ENCODE measurements at regions not wholly inside any gene's neighbourhood (a gene's known extent, or its start where the extent isn't known, plus 50 kb on each side); places are given as distances from the start of the nearest gene placed in this dataset.

DNA sequence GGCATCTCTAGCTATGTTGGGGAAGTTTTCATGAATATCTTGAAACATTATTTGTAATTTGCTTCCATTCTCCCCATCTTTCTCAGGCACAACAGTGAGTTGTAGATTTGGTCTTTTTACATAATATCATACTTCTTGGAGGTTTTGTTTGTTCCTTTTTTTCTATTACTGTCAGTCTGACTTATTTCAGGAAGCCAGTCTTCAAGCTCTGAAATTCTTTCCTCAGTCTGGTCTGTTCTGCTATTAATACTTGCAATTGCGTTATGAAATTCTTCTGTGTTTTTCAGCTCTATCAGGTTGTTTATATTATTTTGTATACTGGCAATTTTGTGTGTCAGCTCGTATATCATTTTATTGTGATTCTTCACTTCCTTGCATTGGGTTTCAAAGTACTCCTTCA lies 424.6 kb upstream of the PTBP2 start:
- no peak for DNase-seq (ENCODE audit: low spot score)

GRCh38 chr1:96306809-96307560 lies 414.6 kb upstream of the PTBP2 start:
- DNase-seq (ENCODE audit: low spot score), result no peak

GRCh38 chr1:96308314-96308713 lies 413.3 kb upstream of the PTBP2 start:
- DNase-seq (ENCODE audit: low spot score), result no peak

GRCh38 chr1:96309783-96310182 lies 411.8 kb upstream of the PTBP2 start:
- DNase-seq (ENCODE audit: low spot score), result no peak

DNA sequence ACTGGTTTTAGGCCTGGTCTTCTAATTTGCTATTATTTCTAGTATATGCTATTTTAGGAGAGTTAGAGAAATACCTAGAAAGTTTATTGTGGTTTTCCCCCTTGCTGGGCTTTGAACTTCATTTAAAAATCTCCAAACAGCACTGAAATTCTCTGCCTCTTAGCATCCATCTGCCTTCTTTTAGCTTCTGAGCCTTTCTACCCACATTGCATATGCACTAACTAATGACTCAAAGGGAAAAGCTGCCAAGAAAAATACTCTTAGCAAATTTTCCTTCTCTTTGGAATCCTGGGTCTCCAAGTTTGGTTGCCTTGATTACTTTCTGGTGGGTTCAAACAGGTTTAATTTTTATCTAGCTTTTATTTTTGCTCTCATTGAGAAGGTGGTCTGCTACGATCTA lies 408.4 kb upstream of the PTBP2 start:
- no peak for DNase-seq (ENCODE audit: low spot score)

DNA sequence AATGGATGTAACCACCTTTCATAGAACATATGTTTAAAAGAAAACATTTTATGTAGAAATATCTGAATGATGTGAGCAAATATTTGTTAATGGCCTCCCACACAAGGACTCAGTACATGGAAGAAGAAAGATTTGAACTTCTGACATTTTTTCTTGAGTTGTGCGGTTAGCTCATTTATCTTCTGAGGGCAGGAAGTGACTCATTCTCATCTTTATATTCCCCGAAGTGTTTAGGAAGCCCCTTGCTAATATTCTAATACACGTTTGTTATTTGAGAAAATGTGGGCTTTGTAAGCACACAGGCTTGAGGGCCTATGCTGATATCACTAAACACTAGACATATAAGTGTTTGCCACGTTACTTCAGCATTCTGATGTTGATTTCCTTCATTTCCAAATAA lies 392.5 kb upstream of the PTBP2 start:
- no peak for DNase-seq (ENCODE audit: low spot score)

DNA sequence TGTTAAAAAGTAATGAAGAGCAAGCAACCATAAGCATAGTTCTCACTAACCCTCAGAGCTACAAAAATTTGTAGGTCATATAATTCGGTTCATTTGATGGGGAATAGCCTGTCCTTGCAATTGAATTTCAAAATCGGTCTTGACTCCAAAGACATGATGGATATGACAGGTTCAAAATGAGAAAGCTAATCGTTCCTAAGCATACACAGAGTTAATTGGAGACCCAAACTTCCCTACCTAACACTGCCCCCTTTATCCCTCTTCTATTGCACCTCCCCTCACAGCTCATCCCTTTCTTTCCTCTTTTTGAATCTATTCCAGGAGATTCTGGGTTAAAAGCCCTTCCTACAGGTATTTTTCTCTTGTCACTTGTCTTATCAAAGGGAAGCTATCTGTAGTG lies 390.0 kb upstream of the PTBP2 start:
- no peak for DNase-seq (ENCODE audit: low spot score)

- DNase-seq (ENCODE audit: low spot score), result no peak
Measured at GRCh38 chr1:96333522-96334235, 387.9 kb upstream of the PTBP2 start.

- no peak for DNase-seq (ENCODE audit: low spot score)
Measured at GRCh38 chr1:96334236-96334557, 387.4 kb upstream of the PTBP2 start.

- DNase-seq (ENCODE audit: low spot score), result no peak
Measured at GRCh38 chr1:96338622-96339021, 383.0 kb upstream of the PTBP2 start.

GRCh38 chr1:96340686-96341085 lies 380.9 kb upstream of the PTBP2 start:
- DNase-seq (ENCODE audit: low spot score), result no peak

DNA sequence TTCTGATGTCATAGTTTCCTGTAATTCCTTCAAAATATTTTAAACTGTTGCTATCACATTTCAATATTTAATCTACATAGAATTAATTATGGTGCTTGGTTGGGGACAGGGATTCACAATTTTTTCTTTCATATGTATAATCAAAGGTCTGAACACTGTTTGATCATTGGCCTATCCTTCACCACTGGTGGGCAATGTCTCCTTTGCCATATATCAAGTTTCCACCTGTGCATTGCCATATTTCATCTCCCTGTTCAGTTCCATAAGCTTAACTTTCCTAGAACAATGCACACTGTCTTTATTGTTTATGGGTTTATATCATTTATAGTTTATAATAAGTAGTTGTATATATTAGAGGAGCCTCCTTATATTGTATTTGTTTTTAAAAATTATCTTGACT lies 374.9 kb upstream of the PTBP2 start:
- DNase-seq (ENCODE audit: low spot score), result no peak

DNA sequence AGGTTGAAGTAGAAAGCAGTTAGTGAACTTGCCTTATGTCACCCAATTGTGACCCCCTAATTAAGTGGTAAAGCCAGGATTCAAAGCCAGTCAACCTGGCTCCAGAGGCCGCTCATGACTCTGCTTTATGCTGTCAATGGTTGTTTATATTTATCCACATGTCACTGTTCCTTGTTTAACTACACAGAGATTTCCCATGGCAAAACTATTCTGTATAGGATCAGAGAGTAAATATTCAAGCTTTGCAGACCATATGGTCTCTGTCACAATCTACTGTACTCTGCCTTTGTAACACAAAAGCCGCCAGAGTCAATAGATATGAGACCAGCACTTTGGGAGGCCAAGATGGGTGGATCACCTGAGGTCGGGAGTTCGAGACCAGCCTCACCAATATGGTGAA lies 371.7 kb upstream of the PTBP2 start:
- DNase-seq (ENCODE audit: low spot score), result no peak

DNA sequence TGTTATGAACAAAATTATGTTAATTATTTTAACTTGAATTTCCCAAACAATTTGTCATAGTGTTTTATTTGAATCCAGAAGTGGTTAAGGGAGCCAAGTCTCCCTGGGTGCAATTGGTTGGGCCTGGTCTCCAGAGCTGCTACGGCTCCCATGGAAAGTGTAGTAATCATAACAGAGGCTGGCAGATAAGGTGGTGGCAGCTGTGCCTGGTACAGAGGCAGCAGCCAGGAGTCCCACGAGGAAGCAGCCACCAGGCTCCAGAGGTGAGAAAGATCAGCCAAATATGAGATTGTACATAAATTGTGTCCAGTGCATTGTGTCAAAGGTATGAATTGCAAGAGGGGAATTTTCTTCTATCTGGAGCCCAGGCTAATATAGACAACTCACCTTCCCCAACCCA lies 368.9 kb upstream of the PTBP2 start:
- no peak for DNase-seq (ENCODE audit: low spot score)

GRCh38 chr1:96355521-96355920 lies 366.1 kb upstream of the PTBP2 start:
- DNase-seq (ENCODE audit: low spot score), result no peak

- DNase-seq (ENCODE audit: low spot score), result no peak
Measured at GRCh38 chr1:96355961-96356360, 365.6 kb upstream of the PTBP2 start.

GRCh38 chr1:96357141-96357765 lies 364.3 kb upstream of the PTBP2 start:
- no peak for DNase-seq (ENCODE audit: low spot score)

DNA sequence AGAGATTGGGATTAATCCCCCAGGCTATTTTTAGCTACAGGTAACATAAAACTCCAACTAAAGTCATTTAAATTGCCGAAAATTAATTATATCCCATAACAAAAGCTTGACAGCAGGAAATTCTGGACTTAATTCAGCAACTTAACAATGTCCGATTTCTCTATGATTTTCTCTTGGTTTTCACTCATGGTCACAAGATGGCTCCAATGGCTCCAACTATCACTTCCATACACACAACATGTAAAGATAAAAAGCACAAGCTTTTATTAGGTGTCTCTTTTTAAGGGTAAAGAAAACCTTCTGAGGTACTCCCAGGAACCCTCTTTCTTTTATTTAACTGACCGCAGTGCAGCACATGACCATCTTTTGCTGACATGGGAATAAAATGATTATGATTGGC lies 363.5 kb upstream of the PTBP2 start:
- DNase-seq (ENCODE audit: low spot score), result no peak

DNA sequence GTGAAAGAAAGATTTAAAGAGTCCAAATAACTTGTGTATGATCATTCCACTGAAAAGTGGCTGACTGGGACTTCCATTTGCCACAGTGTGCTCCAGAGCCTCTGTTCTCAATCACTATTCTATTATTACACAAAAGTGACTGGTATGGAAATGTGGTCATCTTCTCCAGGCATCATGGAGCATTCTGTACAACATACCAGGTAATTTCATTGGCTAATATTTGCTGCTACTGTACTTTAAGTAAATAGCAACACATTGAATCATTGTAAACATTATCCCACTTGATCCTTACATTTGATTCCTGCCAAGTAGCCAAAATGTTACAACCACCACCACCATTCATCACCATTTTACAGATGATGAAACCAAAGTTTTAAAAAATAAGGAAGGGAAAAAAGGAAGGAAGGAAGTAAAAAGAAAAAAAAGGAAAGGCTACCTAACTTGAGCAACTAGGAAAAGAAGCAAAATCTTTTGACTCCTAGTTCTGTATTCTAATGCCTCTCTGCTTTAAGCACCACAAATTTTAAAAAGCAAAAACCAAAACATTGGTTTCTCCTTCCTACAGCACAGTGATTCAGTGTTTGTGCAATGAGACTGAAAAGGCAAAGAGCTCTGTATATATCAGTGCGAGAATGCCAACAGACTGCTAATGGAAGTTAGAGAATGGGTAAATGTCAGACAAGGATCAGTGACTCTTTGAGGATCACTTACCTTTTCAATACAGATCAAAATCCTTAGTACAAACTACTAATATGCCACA lies 361.4 kb upstream of the PTBP2 start:
- no peak for DNase-seq (ENCODE audit: low spot score)

DNA sequence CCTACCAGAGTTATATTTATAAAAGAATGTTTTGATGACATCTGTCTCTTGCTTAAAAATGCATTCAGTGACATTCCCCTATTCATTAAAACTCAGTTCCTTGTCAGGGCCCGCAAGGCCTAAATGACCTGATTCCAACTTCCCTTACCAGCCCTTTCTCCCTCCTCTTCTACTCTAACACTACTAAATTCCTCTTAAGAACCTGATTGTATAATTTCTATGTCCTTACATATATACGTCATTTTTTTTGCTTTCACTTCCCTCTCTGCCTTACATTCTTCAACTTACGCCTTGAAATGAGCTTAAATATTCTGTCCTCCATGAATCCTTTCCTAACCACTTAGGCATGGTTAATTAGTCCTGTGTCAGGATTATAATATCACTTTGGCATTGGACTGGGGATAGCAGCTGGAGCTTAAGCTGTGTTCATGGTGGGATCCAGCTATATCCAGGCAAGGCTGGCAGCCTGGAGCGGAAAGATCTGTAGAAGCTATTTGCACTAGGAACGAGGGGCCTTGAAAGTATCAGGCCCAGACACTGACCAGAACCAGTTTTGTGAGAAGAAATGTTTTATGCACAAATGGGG lies 360.2 kb upstream of the PTBP2 start:
- peak; percentile 73 for DNase-seq (ENCODE audit: low spot score)

DNA sequence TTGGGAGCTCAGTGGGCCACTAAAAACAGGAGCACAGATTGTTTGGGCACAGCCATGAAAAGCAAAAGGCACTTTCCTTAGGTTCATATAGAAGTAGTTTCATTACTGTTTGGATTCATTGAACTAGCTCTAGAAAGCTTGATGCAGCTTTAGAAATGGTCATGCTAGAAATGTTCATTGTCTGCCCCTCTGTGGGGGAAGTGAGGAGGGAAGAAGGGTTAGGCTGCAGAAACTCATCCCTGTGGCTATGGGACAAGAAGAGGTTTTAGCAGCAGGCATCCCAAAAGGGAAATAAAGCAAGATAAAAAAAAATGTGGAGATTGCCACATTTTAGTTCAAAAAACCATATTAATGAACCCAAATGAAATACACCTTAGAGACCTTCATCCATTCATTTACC lies 359.6 kb upstream of the PTBP2 start:
- no peak for DNase-seq (ENCODE audit: low spot score)

DNA sequence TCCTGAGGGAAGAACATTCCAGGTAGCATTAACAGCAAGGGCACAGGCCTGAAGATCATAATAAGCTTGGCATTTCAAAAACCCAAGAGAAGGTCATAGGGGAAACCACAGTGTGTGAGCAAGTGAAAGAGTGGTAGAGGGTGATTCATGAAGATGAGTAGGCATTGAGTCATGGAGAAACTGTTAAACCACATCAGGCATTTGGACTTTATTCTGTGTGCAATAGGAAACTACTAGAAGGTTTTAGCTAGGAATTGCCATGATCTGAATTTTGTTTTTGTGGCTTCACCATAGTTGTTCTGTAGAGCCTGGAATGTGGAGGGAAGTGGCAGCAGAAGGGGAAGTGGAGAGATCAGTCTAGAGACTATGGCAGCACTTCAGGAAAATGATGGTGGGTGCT lies 359.0 kb upstream of the PTBP2 start:
- no peak for DNase-seq (ENCODE audit: low spot score)

Data from D341Med (cell line).